GM23338 (cell line): ENCODE measurements at regions not wholly inside any gene's neighbourhood (a gene's known extent, or its start where the extent isn't known, plus 50 kb on each side); places are given as distances from the start of the nearest gene placed in this dataset.

ENCODE experiments used
- CREB1 ChIP-seq: fragments of 250-450 bp; sonication (Bioruptor Pico); IDR thresholded peaks from 2 replicates; pipeline ENCODE4 v1.5.0; 2020; ENCODE audit warnings: low read depth, mild to moderate bottlenecking, moderate library complexity
- EZH2 ChIP-seq: fragments of 200-600 bp; sonication (generic); IDR thresholded peaks from one replicate; pipeline ENCODE4 v1.8.0; 2017; ENCODE audit warnings: antibody characterized with exemption, mild to moderate bottlenecking, low read depth; ENCODE audit not compliant: unreplicated experiment
- EZH2phosphoT487 ChIP-seq: fragments of 200-600 bp; sonication (generic); IDR thresholded peaks from one replicate; pipeline ENCODE4 v1.8.1; 2018; ENCODE audit warnings: antibody characterized with exemption; ENCODE audit not compliant: unreplicated experiment
- JUNB ChIP-seq: IDR thresholded peaks from one replicate; pipeline ENCODE4 v1.6.1; 2016; ENCODE audit warnings: antibody characterized with exemption; ENCODE audit not compliant: unreplicated experiment
- NANOG ChIP-seq: IDR thresholded peaks from 2 replicates; pipeline ENCODE4 v1.6.1; 2016; ENCODE audit warnings: antibody characterized with exemption, borderline replicate concordance
- POLR2AphosphoS5 ChIP-seq: IDR thresholded peaks from 2 replicates; pipeline ENCODE4 v1.6.1; 2016; ENCODE audit warnings: antibody characterized with exemption, low read depth
- REST ChIP-seq: IDR thresholded peaks from one replicate; pipeline ENCODE4 v1.6.1; 2018; ENCODE audit warnings: antibody characterized with exemption; ENCODE audit not compliant: unreplicated experiment
- STAT1 ChIP-seq: IDR thresholded peaks from one replicate; pipeline ENCODE4 v1.6.1; 2016; ENCODE audit warnings: antibody characterized with exemption; ENCODE audit not compliant: unreplicated experiment
- ZNF114 ChIP-seq: fragments of 250-450 bp; sonication (Bioruptor Pico); IDR thresholded peaks from 2 replicates; pipeline ENCODE4 v1.5.0; 2020; ENCODE audit warnings: mild to moderate bottlenecking, moderate library complexity
- ZNF331 ChIP-seq: fragments of 250-450 bp; sonication (Bioruptor Pico); IDR thresholded peaks from 2 replicates; pipeline ENCODE4 v1.5.0; 2020; ENCODE audit warnings: low read depth, mild to moderate bottlenecking, moderate library complexity
- TF ChIP-seq, protein P1 (sequence below), 2 experiments: fragments of 200-600 bp in 1 of 2; sonication (generic) in 1 of 2; conservative IDR thresholded peaks; 2 replicates each; pipeline versions ENCODE4 v1.5.1 to v1.6.1; 2016 to 2017; ENCODE audit warnings: antibody characterized with exemption in 2 of 2, low read depth in 2 of 2, mild to moderate bottlenecking in 2 of 2, moderate library complexity in 1 of 2
- TF ChIP-seq, protein P2 (sequence below): IDR thresholded peaks from 2 replicates; pipeline ENCODE4 v1.6.1; 2016; ENCODE audit warnings: antibody characterized with exemption

GRCh38 chr5:124507688-124508087 is 238.8 kb downstream of the ZNF608 start:
- TF ChIP-seq, protein P1, sequence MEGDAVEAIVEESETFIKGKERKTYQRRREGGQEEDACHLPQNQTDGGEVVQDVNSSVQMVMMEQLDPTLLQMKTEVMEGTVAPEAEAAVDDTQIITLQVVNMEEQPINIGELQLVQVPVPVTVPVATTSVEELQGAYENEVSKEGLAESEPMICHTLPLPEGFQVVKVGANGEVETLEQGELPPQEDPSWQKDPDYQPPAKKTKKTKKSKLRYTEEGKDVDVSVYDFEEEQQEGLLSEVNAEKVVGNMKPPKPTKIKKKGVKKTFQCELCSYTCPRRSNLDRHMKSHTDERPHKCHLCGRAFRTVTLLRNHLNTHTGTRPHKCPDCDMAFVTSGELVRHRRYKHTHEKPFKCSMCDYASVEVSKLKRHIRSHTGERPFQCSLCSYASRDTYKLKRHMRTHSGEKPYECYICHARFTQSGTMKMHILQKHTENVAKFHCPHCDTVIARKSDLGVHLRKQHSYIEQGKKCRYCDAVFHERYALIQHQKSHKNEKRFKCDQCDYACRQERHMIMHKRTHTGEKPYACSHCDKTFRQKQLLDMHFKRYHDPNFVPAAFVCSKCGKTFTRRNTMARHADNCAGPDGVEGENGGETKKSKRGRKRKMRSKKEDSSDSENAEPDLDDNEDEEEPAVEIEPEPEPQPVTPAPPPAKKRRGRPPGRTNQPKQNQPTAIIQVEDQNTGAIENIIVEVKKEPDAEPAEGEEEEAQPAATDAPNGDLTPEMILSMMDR (conservative IDR thresholded peaks at IDR 0.05; ENCODE audit: low read depth in 2 of 2): no peak
- TF ChIP-seq REST: no peak
- TF ChIP-seq CREB1 (CRISPR knock-in tag): no peak
- no peak for TF ChIP-seq EZH2phosphoT487
- TF ChIP-seq JUNB: no peak
- TF ChIP-seq POLR2AphosphoS5: no peak
- no peak for TF ChIP-seq EZH2
- no peak for TF ChIP-seq STAT1
- TF ChIP-seq NANOG: no peak
- no peak for TF ChIP-seq ZNF331 (CRISPR knock-in tag)
- no peak for TF ChIP-seq ZNF114 (CRISPR knock-in tag)
- TF ChIP-seq, protein P2, sequence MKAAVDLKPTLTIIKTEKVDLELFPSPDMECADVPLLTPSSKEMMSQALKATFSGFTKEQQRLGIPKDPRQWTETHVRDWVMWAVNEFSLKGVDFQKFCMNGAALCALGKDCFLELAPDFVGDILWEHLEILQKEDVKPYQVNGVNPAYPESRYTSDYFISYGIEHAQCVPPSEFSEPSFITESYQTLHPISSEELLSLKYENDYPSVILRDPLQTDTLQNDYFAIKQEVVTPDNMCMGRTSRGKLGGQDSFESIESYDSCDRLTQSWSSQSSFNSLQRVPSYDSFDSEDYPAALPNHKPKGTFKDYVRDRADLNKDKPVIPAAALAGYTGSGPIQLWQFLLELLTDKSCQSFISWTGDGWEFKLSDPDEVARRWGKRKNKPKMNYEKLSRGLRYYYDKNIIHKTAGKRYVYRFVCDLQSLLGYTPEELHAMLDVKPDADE: no peak
